H54 (cell line): ENCODE measurements at regions not wholly inside any gene's neighbourhood (a gene's known extent, or its start where the extent isn't known, plus 50 kb on each side); places are given as distances from the start of the nearest gene placed in this dataset.

Experiments used
- DNase-seq: peaks from one replicate; pipeline ENCODE4 v3.0.0; 2011; ENCODE audit warnings: low spot score, mixed read lengths; ENCODE audit not compliant: insufficient read length
- FAIRE-seq: peaks from 3 replicates; lab custom pipeline; 2011; peaks lifted over from hg19 to GRCh38; lab: Jason Lieb, UNC
- POLR2A ChIP-seq: IDR thresholded peaks from 2 replicates; pipeline ENCODE4 v1.6.1; 2011; ENCODE audit warnings: low read depth, mild to moderate bottlenecking, low read length

DNA sequence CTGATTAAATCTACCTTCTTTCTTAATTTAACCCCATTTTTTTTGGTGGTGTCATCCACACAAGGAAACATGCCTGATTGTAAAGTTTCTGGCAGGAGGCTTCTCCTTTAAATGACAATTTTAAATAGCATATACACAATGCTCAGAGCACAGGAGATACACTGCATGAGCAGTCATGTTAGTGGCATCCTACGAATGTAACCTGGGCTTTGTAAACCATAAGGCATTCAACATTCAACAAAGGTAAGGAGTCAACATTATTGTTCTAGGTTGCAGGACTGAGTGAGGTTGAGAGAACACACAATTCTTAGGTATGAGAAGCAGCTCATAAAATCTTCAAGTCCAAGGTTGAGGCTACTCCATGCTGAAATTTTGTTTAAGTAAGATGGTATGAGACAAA lies 266.6 kb upstream of the SIX2 start:
- TF ChIP-seq POLR2A, result no peak
- DNase-seq (no peak), FAIRE-seq (no peak)

DNA sequence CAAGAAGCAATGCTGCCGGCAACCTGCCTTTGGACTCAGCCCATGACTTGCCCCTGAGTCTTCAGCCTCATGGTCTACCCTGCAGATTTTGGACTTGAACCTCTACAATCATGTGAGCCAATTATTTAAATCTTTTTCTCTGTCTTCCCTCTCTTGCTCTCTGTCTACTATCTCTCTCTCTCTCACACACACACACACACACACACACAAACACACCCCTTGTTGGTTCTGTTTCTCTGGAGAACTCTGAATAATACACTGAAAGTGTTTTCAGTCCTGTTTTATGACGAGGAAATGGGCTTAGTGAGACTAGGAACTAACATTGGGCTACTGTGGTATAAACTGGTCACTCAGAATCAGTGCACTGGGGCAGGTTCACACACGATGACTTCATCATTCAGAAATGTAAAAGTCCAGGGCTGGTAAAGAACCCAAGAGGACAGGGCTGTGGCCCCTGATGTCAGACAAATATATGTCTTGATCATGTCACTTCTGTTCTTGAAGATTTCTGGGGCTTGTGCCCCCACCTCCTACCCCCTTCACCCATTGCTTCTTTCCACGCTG lies 266.1 kb upstream of the SIX2 start:
- peak; percentile 62 for FAIRE-seq

DNA sequence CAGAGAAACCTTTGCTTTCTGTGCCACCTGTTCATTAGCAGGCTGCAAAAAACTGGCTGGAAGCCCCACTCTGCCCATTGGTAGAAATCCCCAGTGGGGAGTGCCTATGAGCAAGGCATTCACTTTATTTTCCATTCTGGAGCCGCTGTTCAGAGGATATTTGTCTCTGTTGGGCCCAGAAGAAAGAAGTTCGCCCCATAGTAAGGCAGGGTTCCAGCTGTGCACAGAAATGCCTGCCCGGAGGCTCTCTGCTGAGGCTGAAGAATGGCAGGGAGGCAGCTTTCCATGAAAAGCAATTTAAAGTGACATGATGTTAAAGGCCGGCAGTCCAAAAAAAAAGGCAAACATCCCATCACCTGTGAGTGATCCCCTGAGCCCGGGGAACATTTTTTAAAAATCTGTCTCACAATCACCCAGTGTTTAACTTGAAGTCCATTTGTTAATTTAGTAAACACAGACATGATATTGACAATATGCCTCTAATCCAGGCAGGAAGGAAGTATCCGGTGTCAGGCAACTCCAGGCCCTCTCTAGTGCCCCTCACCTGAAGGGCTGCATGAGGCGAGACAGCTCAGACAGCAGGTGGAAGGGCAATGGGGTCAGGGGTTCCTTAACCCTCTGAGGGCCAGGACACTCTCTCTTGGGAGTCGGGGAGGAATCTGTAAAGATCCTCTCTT lies 265.1 kb upstream of the SIX2 start:
- no peak for FAIRE-seq
- no peak for DNase-seq
- TF ChIP-seq POLR2A, result no peak

More for the DNA sequence above, 266.1 kb upstream of the SIX2 start:
- DNase-seq, result peak; percentile 48
- no peak for TF ChIP-seq POLR2A

DNA sequence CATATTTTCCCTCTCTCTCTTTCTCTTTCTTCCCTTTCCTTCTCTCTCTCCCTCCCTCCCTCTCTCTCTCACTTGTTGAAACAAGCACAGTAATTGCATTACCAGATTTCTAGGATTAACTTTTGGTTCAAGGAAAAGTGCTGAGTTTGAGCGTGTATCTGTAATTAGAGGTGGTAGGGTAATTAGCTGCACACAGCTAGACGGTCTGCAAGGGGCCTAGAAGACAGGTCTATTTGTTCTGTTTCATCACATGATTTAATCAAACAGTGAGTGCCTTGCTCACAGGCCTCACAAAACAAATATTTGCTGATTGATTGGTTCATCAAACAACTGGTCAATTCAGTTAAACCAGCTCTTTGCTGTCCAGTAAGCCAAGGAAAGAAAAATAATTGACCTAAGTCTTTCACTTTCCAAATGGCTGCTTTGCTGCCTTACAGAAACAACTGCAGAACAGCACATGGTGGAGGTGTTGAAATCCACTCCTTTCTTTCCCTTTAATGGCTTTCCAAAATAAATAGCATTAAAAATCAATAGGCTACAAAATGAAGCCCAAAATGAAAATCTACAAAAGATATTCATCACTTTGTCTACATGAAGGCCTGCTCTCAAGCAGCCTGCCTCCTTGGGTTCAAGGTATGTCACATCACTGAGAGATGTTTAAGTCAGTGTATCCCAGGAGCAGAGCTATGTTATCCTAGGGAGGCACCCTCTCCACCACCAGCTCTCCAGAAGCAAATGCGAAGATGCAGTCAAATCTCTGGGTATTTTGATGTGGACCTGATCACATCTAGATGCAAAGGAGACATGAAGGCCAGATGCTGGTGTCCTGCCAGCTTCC lies 264.4 kb upstream of the SIX2 start:
- TF ChIP-seq POLR2A, result no peak
- FAIRE-seq, result no peak
- DNase-seq, result no peak

DNA sequence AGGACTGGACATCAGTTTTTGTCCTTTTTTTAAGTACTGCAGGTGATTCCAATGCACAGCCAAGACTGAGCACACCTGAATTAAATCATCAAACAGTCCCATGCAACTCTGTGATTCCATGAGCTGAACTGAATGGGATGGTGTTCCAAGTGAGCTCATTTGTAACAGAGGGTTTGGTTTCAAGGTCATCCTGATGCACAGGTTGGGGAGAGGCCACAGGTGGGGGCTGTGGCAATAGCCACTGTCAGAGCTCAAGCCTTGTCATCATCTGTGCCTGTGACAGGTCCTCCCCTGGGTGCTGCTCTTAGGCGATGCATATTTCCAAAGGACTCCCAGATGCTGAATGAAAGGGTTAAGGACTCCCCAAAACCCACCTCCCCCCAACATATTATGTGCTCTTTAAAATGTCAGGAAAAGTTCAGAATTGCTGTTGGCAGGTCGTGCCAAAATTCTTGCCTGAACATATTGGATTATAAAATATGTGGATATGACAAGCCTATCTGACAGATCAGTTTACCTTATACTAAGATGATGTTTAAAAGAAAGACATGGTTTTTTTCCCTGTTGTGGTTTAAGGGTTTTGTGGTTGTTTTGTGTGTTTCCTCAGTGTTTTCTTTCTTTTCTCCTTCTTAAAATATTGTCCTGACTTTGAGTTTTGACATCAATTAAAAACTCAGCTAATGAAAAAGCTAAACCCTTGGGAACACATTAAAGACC lies 263.5 kb upstream of the SIX2 start:
- no peak for TF ChIP-seq POLR2A
- no peak for FAIRE-seq
- DNase-seq, result no peak

DNA sequence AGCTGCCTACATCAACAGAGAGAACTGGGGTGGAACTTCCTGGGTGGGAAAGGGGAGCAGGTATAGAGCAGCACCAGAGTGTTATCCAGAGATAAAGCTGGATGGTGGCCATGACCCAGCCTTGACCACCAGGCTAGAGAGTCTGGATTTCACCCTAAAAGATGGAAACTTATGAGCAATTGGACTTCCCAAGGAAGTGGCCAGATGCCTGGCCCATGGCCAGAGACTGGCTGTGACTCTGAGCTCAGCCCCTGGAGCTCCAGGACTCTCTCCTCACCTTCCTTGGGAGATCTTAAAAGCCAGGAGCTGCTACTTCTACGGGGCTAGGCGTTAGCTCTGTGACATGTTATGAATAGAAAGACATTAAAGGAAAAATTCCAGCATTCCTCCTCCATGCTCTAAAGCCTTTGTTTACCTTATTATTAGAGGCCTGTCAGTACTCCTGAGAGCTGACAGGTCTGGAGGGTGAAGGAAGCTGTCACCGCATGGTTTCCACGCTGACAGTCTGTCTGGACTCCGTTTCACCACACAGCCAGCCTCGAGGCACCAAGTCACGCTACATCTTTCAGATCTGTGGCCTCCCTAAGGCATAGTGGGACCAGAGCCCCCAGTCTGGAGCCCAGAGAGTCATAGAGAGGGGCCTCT lies 260.0 kb upstream of the SIX2 start:
- no peak for DNase-seq
- TF ChIP-seq POLR2A, result no peak
- no peak for FAIRE-seq

DNA sequence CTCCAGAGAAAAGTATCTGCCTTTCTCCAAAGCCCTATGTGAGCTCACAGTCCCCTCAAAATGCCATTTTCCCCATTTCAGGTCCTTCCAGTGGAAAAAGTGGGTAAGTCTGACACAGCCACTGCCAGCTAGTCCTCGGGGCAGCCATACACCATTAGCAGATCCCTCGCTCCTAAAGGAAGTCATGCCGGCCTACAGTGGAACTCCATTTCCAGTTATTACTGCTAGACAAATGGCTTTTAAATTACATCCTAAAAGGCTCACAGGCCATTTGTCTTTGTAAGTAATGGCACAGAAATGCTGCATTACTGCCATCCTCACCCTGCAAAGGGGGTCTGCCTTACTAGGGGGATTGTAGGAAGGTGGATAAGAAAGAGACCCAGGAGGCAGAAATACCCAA lies 259.4 kb upstream of the SIX2 start:
- DNase-seq, result no peak
- TF ChIP-seq POLR2A, result no peak
- no peak for FAIRE-seq

DNA sequence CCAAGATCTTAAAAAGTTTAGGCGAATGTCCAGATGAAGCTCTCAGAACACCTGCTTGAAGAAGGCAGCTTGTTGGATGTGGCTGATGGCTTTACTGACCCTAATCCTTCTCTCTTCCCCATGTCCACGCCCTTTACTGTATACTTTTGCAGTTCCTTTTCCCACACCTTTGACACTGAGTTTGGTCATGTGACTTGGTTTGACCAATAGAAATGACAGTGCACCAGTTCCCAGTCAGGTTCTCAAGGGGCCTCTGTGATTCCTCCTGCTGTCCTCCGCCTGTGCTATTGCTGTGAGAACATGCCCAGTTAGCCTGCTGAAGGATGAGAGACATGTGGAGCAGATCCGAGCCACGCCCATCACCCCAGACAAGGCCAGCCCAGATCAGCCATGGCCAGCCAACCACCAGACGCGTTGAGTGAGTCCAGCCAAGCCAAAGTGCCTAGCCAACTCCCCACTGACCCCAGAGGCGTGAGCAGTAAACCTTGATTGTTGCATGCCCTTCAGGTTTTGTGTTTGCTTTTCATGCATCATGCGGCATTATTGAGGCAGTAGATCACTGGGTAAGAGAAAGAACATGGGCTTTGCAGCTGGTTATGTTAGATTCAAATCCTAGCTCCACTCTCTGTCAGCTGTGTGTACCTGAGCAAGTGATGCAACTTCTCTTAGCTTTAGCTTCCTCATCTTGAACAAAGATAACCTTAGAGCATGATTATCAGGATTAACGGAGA lies 258.0 kb upstream of the SIX2 start:
- DNase-seq, result no peak
- no peak for TF ChIP-seq POLR2A
- no peak for FAIRE-seq

DNA sequence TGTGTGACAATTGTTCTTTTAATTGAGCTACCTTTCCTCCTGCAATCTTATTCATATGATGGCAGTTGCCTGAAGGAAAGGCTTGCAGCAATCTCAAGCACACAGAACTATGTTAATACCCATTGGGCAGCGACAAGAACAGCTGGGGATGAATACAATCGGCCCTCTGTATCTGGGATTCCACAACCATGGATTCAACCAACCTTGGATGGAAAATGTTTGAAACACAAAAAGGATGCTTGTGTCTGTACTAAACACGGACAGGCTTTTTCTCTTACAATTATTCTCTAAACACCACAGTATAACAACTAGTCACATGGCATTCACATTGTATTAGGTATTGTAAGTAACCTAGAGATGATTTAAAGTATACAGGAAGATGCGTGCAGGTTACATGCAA lies 256.1 kb upstream of the SIX2 start:
- FAIRE-seq (no peak), DNase-seq (no peak)
- TF ChIP-seq POLR2A, result no peak

DNA sequence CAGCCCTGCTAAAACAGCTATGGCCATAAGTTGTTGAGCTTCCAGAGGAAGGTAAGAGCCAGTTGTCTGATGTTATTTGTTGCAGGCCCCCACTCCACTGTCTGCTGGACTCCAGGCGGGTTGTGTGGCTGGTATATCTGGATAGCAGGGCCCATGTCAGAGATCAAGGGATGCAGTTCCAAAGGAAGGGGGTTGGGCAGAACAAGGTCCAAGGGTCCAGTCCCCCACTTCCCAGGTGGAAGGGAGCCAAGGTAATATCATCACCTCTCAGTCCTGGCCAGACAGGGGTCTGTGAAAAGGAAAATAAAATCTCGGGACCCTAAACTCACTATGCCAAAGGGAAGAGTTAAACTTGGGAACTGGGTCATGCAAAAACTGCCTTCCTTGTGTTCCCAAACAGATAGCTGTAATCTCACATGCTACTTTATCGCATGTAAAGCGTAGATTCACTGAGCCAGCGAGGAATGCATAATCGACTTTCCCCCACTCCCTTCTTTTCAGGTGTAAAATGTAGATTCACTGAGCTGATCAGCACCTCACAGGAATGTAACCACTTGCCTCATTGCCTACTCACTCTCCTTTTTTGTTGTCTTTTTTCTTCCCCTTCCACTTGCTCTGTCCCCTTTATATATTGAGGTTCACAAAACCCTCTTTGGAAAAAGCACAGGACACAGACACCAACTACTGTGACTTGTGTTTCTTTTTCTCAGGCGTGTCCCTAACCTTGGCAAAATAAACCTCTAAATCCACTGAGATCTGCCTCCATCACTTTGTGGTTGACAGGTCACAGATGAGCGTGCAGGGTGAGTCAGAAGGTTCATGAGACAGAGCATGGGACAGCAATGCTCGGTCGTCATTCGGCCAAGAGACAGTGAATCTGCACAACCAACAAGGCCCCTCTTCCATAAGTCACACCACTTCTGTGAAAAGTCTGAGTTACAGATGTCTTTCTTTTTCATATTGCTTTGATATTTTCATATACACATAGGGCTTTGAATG lies 255.3 kb upstream of the SIX2 start:
- no peak for TF ChIP-seq POLR2A
- FAIRE-seq, result no peak
- no peak for DNase-seq

DNA sequence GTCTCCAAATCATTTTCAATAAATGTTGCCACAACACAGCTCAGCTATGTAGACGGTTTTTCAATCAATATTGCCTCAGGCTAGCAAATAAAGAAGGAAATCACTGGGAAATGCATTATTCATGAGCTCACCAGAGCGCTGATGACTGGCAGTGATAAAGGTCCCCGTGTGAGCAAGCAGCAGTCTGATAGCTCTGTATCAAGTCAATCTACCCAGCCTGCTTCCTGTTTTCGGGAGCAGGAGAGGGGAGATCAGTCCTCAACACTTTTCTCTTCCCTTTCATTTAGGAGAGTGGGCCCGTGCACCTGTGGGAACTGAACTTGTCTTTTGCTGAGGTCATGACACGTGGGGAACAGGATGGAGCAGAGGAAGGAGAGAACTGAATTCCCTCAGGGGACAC lies 253.9 kb upstream of the SIX2 start:
- no peak for TF ChIP-seq POLR2A
- FAIRE-seq (no peak), DNase-seq (no peak)

DNA sequence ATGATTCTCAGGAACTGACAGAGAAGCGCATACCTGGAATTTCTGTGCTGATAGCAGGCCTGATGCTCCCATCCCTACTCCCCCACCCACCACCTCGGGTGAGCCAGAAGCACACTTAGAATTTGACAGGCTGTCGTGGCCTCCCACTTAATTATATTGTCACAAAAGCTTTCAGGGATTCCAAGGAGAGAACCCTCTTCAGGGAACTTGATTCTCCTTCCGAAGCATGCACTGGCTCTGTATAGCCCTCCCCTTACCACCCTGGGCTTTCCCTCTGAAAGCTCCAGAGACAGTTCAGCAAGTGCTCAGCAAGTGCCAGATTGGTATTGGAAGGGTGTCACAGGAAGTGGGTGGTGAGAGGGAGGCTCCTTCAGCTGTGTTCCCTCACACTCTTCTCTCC lies 252.5 kb upstream of the SIX2 start:
- DNase-seq, result no peak
- no peak for TF ChIP-seq POLR2A
- FAIRE-seq, result no peak
